D341Med (cell line): ENCODE measurements at regions not wholly inside any gene's neighbourhood (a gene's known extent, or its start where the extent isn't known, plus 50 kb on each side); places are given as distances from the start of the nearest gene placed in this dataset.

ENCODE experiments used
- DNase-seq: peaks from one replicate; pipeline ENCODE4 v3.0.0; 2012; ENCODE audit warnings: low spot score

DNA sequence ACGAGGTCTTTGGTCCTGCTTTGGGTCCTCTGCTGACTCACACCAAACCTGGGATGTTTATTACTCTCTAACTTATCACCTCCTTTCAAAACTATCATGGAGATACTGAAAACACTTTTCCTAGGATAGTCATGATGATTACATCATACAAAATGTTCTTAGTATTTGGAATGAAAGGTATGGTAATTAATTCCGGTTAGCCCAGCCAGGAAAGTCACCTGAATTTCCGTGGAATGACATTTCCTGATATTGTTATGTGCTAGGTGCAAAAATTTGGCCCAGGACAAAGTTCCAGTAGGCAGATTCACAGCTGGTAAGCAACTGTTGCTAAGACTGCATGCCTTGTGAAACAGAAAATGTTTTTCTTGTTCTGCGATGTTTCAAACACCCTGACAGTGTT is 203.4 kb downstream of the ZNF648 start:
- no peak for DNase-seq
